PC-9 (cell line): ENCODE measurements at regions not wholly inside any gene's neighbourhood (a gene's known extent, or its start where the extent isn't known, plus 50 kb on each side); places are given as distances from the start of the nearest gene placed in this dataset.

Experiments
- BruUV-seq: library from RNA; stranded (reverse); fragments of 400-500 nt; replicated peaks from 2 replicates; lab custom pipeline; 2021; lab: Mats Ljungman, UMichigan
- CTCF ChIA-PET: fragments of 300-600 bp; sonication (Branson Sonifier 250); formaldehyde crosslinking; loops from one replicate; lab custom pipeline; 2022; ENCODE audit warnings: antibody characterized with exemption; lab: Charles Lee
- POLR2A ChIA-PET: fragments of 300-600 bp; sonication (Branson Sonifier 250); formaldehyde crosslinking; loops from one replicate; lab custom pipeline; 2022; ENCODE audit warnings: antibody characterized with exemption; ENCODE audit not compliant: unreplicated experiment; lab: Charles Lee
- DNase-seq, 2 experiments: peaks; one replicate each; pipeline versions ENCODE4 v3.0.0 to v3.0.0-alpha.2; 2015 to 2022; ENCODE audit warnings: mixed read lengths in 1 of 2
- H2AFZ ChIP-seq: fragments of 200-600 bp; sonication (generic); 2 replicates; pipeline ENCODE4 v1.8.1; 2017; ENCODE audit warnings: antibody characterized with exemption
- H3F3A ChIP-seq: fragments of 200-600 bp; sonication (generic); 2 replicates; pipeline ENCODE4 v1.8.1; 2017; ENCODE audit warnings: antibody characterized with exemption, mild to moderate bottlenecking, low read depth; ENCODE audit not compliant: insufficient read depth
- H3K27ac ChIP-seq: fragments of 200-600 bp; sonication (generic); 2 replicates; pipeline ENCODE4 v1.6.1; 2016; ENCODE audit warnings: mixed run types
- H3K27me3 ChIP-seq: fragments of 200-600 bp; sonication (generic); 2 replicates; pipeline ENCODE4 v1.6.1; 2016; ENCODE audit warnings: low read depth, mixed run types; ENCODE audit not compliant: insufficient read depth
- H3K36me3 ChIP-seq: fragments of 200-600 bp; sonication (generic); 2 replicates; pipeline ENCODE4 v1.6.1; 2016; ENCODE audit warnings: low read depth, mixed run types
- H3K4me1 ChIP-seq: fragments of 200-600 bp; sonication (generic); replicated peaks from 2 replicates; pipeline ENCODE4 v1.6.1; 2016; ENCODE audit warnings: mixed run types; ENCODE audit not compliant: insufficient read depth
- H3K4me2 ChIP-seq: fragments of 200-600 bp; sonication (generic); 2 replicates; pipeline ENCODE4 v1.6.1; 2017; ENCODE audit warnings: mixed run types
- H3K4me3 ChIP-seq: fragments of 200-600 bp; sonication (generic); 2 replicates; pipeline ENCODE4 v1.6.1; 2016; ENCODE audit warnings: mixed run types
- H3K79me2 ChIP-seq: fragments of 200-600 bp; sonication (generic); 2 replicates; pipeline ENCODE4 v1.6.1; 2017; ENCODE audit warnings: low read depth, mixed run types
- H3K9me2 ChIP-seq: fragments of 200-600 bp; sonication (generic); 2 replicates; pipeline ENCODE4 v1.8.1; 2017; ENCODE audit warnings: mild to moderate bottlenecking; ENCODE audit not compliant: insufficient read depth
- H3K9me3 ChIP-seq: fragments of 200-600 bp; sonication (generic); 2 replicates; pipeline ENCODE4 v1.8.1; 2016; ENCODE audit warnings: low read depth; ENCODE audit not compliant: insufficient read depth
- H4K20me1 ChIP-seq: fragments of 200-600 bp; sonication (generic); 2 replicates; pipeline ENCODE4 v1.8.1; 2017; ENCODE audit not compliant: insufficient read depth
- EZH2 ChIP-seq: fragments of 200-600 bp; sonication (generic); IDR thresholded peaks from 2 replicates; pipeline ENCODE4 v1.8.0; 2017; ENCODE audit warnings: antibody characterized with exemption, low read depth
- intact Hi-C: fragments of 100-400 bp; cut with micrococcal nuclease; formaldehyde crosslinking; loops from one replicate; pipeline ENCODE4 v1.10.0; 2022; ENCODE audit not compliant: unreplicated experiment
- TF ChIP-seq, protein P1 (sequence below): fragments of 200-600 bp; sonication (generic); conservative IDR thresholded peaks from 2 replicates; pipeline ENCODE4 v1.6.1; 2017; ENCODE audit warnings: mixed run types, antibody characterized with exemption, mild to moderate bottlenecking, moderate library complexity

DNA sequence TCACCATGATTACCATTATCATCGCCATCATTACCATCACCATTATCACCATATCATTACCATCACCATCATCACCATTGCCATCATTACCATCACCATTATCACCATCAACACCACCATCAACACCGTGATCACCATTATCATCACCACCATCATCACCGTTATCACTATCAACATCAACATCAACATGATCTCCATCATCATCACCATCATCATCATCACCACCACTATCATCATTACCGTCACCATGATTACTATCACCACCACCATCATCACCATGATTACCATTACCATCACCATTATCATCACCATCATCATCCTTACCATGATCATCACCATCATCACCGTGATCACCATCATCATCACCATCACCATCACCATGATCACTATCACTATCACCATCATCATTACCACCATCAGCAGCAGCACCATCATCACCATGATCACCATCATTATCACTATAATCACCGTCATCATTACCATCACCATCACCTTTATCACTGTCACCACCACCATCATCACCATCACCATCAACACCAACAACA, 753.7 kb downstream of the BRD1 start:
- peaks cover 91% of the 10 kb centered on the region for H3K27me3 ChIP-seq
- ChIA-PET POLR2A (no interaction called here), CTCF (no interaction called here)

DNA sequence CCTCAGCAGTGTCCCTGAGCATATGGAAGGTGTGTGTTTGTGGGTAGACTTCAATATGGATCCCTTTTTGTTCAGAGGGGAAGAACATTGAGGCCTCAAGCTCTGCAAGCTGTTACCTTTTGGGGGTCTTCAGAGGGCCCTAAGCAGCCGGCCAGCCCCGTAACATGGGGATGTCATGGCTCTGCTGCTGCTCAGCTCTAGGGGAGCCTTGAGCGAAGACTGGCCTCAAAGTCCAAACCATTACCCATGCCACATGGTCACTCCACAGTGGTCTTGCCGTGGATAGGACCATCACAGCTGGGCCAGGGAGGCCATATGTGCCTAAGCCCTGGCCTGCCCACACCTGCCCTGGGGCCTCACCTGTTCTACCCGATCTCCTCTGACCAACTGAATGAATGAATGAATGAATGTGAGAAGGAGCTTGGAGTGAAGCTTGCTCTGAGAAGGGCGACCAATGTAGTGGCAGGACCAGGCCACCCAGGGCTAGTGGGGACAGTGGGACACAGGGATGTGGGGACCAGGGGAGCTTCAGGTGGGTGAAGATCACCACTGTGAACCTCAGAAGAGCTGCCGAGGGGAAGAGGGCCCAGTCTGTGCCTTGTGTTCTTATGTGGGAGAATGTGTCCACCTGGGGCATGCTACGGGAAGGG, 754.6 kb downstream of the BRD1 start:
- no peak for TF ChIP-seq EZH2
- TF ChIP-seq, protein P1, sequence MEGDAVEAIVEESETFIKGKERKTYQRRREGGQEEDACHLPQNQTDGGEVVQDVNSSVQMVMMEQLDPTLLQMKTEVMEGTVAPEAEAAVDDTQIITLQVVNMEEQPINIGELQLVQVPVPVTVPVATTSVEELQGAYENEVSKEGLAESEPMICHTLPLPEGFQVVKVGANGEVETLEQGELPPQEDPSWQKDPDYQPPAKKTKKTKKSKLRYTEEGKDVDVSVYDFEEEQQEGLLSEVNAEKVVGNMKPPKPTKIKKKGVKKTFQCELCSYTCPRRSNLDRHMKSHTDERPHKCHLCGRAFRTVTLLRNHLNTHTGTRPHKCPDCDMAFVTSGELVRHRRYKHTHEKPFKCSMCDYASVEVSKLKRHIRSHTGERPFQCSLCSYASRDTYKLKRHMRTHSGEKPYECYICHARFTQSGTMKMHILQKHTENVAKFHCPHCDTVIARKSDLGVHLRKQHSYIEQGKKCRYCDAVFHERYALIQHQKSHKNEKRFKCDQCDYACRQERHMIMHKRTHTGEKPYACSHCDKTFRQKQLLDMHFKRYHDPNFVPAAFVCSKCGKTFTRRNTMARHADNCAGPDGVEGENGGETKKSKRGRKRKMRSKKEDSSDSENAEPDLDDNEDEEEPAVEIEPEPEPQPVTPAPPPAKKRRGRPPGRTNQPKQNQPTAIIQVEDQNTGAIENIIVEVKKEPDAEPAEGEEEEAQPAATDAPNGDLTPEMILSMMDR = no peak
- no TSS peak for BruUV-seq
- H3K9me3 ChIP-seq = no peaks in the 10 kb centered on the region
- H3K4me3 ChIP-seq = no peak overlapping the region
- H2AFZ ChIP-seq = no peak overlapping the region
- H4K20me1 ChIP-seq = peaks cover 4% of the 10 kb centered on the region; the same call in 1 of the 2 replicates
- DNase-seq = no peak
- H3K27ac ChIP-seq = no peak overlapping the region
- peaks cover 90% of the 10 kb centered on the region for H3K27me3 ChIP-seq
- intact Hi-C loops = no loop called here
- no peaks in the 10 kb centered on the region for H3K9me2 ChIP-seq
- H3K79me2 ChIP-seq = no peaks in the 10 kb centered on the region
- CTCF ChIA-PET = no interaction called here
- no peaks in the 10 kb centered on the region for H3K36me3 ChIP-seq
- POLR2A ChIA-PET = no interaction called here
- H3F3A ChIP-seq = no peaks in the 10 kb centered on the region
- no peaks in the 10 kb centered on the region for H3K4me1 ChIP-seq
- no peak overlapping the region for H3K4me2 ChIP-seq

More for the DNA sequence above, 753.7 kb downstream of the BRD1 start:
- DNase-seq = no peak
- Histone ChIP-seq H3K4me3 (no peak overlapping the region), H3K36me3 (no peaks in the 10 kb centered on the region), H4K20me1 (peaks cover 4% of the 10 kb centered on the region; the same call in 1 of the 2 replicates), H2AFZ (no peak overlapping the region), H3K9me3 (no peaks in the 10 kb centered on the region), H3K27ac (no peak overlapping the region), H3K9me2 (no peaks in the 10 kb centered on the region), H3F3A (no peaks in the 10 kb centered on the region), H3K4me2 (no peak overlapping the region), H3K79me2 (no peaks in the 10 kb centered on the region), H3K4me1 (no peaks in the 10 kb centered on the region)
- BruUV-seq = no TSS peak
- intact Hi-C loops = no loop called here
- no peak for TF ChIP-seq EZH2
- TF ChIP-seq, protein P1 = no peak

DNA sequence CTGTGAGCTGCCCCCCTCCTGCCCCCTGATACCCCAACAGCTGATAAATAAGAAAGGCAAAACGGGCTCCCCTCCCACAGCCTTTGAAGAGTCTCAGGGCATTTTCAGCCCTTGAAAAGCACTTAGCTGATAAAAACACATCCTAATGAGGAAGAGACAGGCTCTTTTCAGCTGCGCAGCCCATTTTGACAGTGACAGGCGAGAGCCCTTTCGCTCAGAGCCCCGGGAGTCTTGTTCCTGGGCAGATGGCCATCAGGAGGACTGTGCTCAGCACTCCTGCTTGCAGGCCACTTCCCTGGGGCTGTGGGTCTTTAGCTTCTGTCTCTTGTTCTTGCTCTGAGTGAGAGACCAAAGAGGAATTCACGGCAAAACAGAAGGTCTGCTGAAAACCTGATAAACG, 757.2 kb downstream of the BRD1 start:
- no peak; the same call in 1 of the 2 replicates for TF ChIP-seq EZH2
- TF ChIP-seq, protein P1 = no peak
- peaks cover 2% of the 10 kb centered on the region; the same call in 1 of the 2 replicates for H4K20me1 ChIP-seq
- no peaks in the 10 kb centered on the region for H3K9me2 ChIP-seq
- DNase-seq = no peak
- H3K79me2 ChIP-seq = no peaks in the 10 kb centered on the region
- BruUV-seq = no TSS peak
- no peak overlapping the region for H3K4me2 ChIP-seq
- no peaks in the 10 kb centered on the region for H3K36me3 ChIP-seq
- ChIA-PET POLR2A (no interaction called here), CTCF (no interaction called here)
- no peaks in the 10 kb centered on the region for H3K4me1 ChIP-seq
- no peaks in the 10 kb centered on the region for H3K9me3 ChIP-seq
- no peaks in the 10 kb centered on the region for H3F3A ChIP-seq
- H2AFZ ChIP-seq = no peak overlapping the region
- intact Hi-C loops = no loop called here
- H3K27ac ChIP-seq = no peak overlapping the region
- H3K27me3 ChIP-seq = peaks cover 88% of the 10 kb centered on the region
- H3K4me3 ChIP-seq = no peak overlapping the region
